ENCODE measurements at regions not wholly inside any gene's neighbourhood (a gene's known extent, or its start where the extent isn't known, plus 50 kb on each side); places are given as distances from the start of the nearest gene placed in this dataset.

GRCh38 chr11:95322539-95322938, 91.5 kb upstream of the SESN3 start:
- no peak for DNase-seq (ENCODE audit: low read depth in 2 of 2)

DNA sequence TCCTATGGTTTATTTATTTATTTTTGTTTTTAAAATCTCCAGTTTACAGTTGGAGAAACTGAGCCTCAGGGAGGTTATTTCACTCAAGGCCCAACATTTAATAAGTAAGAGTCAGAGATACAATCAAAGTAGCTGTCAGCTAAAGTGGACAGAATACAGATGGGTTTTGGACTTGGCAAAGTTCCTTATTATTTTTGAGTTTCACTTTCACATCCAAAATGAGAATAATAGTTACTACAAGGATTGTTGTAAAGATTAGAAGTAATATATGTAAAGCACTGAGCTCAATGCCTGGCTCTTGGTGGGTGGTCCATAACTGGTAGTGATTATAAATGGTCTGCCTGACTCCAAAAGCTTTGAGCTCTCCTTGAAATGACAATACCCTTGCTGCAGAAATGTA, 87.5 kb upstream of the SESN3 start:
- no peak for DNase-seq (ENCODE audit: low read depth in 2 of 2)

GRCh38 chr11:95308512-95309035, 77.6 kb upstream of the SESN3 start:
- DNase-seq (ENCODE audit: low read depth in 2 of 2), result no peak

- no peak for DNase-seq (ENCODE audit: low read depth in 2 of 2)
These were observed 76.3 kb upstream of the SESN3 start for GRCh38 chr11:95307286-95307685.

DNA sequence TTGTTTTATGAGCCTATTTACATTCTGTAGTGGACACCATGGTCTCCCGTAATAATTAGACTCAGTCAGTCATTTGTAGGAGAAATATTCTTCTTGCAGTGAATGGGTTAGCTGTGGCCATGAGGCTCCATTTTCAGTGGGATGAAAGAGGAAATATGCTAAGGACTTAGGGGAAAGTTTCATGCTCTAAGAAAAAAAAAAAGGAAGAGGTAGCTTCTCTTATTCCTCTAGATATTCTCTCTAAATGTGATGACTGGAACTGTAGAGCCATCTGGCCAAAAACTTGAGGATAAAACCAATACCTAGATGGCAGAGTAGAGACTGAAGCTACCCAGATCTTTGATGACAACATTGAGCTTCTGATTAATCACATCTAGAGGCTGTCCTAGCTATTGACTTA, 75.8 kb upstream of the SESN3 start:
- DNase-seq (ENCODE audit: low read depth in 2 of 2), result no peak

GRCh38 chr11:95306123-95306522, 75.1 kb upstream of the SESN3 start:
- DNase-seq (ENCODE audit: low read depth in 2 of 2), result no peak

DNA sequence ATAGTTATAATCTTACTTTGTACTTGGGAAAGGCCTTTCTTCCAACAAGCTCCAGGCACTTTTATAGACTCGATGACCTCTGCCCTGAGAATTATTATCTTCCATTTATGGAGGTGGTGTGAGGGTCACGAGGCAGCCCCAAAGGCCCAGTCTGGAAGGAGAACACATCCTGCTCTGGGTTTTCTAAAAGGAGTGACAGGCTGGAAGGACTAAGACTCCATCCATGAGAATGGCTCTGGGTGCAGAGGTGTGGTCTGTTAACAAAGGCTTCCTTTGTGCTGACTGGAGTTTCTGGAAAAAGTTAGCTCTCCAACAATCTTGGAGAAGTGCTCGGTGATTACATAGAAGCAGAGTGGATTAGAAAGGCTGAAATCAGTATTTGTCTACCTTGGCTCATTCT, 74.7 kb upstream of the SESN3 start:
- no peak for DNase-seq (ENCODE audit: low read depth in 2 of 2)

GRCh38 chr11:95304777-95305176, 73.8 kb upstream of the SESN3 start:
- no peak for DNase-seq (ENCODE audit: low read depth in 2 of 2)

GRCh38 chr11:95302211-95302610, 71.2 kb upstream of the SESN3 start:
- no peak for DNase-seq (ENCODE audit: low read depth in 2 of 2)

GRCh38 chr11:95301474-95301873, 70.5 kb upstream of the SESN3 start:
- no peak for DNase-seq (ENCODE audit: low read depth in 2 of 2)

DNA sequence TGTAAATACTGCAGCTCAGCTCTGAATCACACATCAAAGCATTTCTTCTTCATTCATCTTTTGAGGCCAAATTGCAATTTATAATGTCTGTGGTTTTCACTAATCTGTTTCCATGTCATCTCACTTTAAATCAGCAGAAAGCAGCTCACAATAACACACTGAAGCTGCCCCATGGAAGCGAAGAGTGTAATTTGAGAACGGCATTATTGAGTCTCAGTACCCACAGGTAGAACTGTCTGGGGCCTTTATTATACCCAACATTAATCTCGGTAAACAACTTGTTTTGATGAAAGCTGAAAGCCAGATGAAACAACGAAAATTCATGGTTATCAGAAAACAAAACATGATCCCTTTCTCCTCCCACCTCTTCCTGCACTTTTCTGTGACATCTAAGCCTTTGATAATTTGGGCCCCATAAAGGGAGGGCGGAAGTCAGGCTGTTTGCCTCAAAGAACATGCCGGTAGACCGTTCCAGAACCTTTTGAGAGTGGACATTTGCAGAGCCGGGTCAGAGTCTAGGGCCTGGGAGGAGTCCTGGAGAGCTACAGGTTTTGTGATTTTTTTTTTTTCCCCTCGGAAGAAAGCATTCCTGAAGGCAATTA, 68.2 kb upstream of the SESN3 start:
- no peak for DNase-seq (ENCODE audit: low read depth in 2 of 2)

DNA sequence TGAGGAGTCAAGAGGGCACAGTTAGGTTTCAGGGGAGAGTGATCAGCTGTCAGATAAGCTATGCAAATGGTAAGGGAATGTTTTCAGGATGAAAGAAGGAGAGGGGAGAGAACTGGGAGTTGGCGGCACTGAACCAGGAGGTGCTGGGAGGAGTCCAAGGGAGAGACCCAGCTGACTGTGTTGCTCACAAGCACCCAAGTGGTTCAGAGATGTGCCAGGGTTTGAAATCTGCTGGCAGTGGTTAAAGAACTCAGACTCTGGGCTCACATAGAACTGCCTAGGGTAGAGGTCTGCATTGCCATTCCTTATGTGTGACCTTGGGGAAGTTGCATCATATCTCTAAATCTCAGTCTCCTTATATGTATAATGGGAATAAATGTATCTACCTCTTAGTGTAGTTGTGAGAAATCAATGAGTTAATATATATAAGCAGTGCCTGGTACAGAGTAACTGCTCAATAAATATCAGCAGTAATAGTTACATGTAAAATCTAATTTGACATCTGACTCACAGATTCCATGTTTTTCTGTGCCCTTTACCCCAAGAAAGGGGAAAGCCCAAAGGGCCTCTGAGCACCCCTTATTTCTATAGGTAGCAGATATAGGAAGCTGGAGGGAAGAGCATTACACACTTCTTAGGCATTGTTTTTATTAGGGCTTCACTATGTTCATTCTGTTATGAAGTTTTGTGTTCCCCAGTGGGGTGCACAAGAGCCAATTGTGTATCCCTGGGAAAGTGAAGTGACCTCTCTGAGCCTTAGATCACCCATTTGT, 66.9 kb upstream of the SESN3 start:
- DNase-seq (ENCODE audit: low read depth in 2 of 2), result no peak

DNA sequence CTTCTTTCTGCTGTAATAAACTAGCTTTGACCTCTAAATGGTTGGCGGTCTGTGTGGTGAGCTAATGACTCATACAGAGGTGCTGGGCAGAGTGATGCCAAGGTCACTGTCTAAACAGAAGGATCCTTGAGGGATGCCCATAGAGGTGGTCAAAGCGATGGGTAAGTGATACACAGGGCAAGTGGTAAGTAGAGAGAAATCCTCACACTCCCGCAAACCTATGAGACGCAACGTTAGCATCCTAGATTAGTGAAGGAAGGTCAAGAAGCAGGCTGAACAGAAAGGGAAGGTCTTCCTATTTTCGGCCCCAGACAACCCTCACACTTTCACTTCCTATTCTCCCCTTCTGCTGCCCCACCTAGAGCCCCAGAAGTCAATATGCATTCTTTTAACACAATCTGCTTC, 65.6 kb upstream of the SESN3 start:
- DNase-seq (ENCODE audit: low read depth in 2 of 2), result no peak

- DNase-seq (ENCODE audit: low read depth in 2 of 2), result no peak
These were observed 65.2 kb upstream of the SESN3 start for GRCh38 chr11:95296165-95296564.

DNA sequence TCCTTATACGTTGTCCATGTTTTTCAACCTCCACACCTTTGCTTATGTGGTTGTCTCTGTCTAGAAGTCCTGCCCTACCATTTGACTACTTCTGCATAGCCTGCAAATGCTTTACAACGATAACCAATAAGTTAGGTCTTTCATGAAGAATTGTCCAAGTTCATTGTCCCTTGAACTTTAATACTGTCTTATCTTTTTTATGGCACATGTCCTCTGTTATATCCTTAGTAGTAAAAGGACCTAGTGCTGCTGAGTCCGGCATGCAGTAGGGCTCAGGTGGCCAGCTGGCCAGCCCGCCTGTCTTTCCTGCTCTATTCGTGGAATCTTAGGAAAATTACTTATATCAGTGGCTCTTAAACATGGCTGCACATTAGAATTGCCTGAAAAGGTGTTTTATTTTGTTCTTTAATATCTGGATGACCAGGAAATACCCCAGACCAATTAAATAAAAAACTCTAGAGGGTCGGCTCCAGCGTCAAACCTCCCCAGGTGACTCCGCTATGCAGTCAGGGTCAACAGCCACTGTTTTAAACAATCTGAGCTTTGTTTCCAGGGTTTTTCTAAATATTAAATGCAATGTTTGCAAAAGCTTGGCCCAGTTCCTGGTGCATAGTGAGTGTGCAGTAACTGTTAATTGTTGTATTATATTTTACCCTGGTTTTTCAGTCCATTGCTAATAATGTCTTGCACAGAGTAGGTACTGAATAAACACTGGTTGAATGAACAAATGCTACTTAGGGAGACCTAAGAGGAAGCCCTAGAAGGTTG, 64.6 kb upstream of the SESN3 start:
- DNase-seq (ENCODE audit: low read depth in 2 of 2), result no peak

DNA sequence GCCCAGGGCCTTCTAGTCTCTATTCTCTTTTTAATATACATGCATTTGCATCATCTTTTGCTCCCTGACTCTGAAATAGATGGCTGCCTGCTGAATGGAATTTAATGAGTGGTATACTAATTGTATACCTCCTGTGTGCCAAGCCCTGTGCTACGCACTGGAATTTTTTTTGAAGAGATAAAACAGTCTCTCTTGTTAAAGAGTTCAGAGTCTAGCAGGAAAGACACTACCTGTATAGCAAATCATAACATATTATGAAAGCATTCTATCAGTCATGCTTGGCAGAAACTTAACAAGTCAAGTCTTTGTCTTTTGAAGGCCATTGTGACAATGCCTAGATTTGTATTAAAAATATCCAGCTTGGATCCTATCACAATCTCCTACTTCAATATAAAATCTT, 63.7 kb upstream of the SESN3 start:
- no peak for DNase-seq (ENCODE audit: low read depth in 2 of 2)

DNA sequence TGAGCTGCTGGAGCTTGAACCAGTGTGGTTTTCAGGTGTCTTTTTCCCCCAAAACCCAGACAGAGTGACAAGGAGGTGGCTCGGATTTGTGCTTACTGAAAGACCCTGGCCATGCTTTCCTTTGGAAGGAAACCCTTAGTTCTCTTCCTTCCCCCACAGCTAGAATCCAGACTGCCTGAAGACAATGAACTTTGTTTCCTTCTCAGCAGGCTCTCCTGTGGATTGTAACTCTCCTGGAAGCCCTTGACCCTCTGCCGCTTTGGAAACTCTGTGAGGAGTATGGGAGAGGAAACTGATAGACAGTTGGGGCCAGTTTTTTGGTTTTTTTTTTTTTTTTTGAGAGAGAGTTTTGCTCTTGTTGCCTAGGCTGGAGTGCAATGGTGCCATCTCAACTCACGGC, 62.1 kb upstream of the SESN3 start:
- no peak for DNase-seq (ENCODE audit: low read depth in 2 of 2)

DNA sequence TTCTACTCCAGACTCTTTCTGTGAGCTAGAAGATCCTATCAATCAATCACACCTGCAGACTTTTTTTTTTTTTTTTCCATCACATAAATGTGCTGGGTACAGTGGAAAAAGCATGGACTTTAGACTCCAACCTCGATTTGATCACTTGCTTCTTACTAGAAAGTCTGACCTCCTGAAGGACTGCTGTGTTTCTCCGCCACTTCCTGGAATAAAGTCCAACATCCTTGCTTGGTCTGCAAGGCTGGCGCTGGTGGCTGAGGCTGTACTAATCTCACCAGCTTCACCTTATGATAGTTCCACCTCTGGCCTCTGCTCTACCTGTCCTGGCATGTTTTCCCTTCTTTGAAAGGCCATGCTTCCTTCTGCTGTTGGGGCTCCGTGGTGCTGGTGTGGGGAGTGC, 60.9 kb upstream of the SESN3 start:
- no peak for DNase-seq (ENCODE audit: low read depth in 2 of 2)

GRCh38 chr11:95289378-95290101, 58.5 kb upstream of the SESN3 start:
- DNase-seq (ENCODE audit: low read depth in 2 of 2), result no peak

- no peak for DNase-seq (ENCODE audit: low read depth in 2 of 2)
These were observed 53.4 kb upstream of the SESN3 start for GRCh38 chr11:95284057-95285052.

- DNase-seq (ENCODE audit: low read depth in 2 of 2), result no peak
These were observed 52.6 kb upstream of the SESN3 start for GRCh38 chr11:95283650-95284049.
